Osteoblast (primary cell): ENCODE measurements at regions not wholly inside any gene's neighbourhood (a gene's known extent, or its start where the extent isn't known, plus 50 kb on each side); places are given as distances from the start of the nearest gene placed in this dataset.

Source experiments
- DNase-seq: peaks from one replicate; pipeline ENCODE4 v3.0.0; 2011; ENCODE audit warnings: low spot score, mixed read lengths; ENCODE audit not compliant: insufficient read length; ENCODE audit errors: missing footprints
- H2AFZ ChIP-seq: 2 replicates; pipeline ENCODE4 v1.6.0; 2011; ENCODE audit warnings: mild to moderate bottlenecking, low read length
- H3K27ac ChIP-seq: 2 replicates; pipeline ENCODE4 v1.5.1; 2011; ENCODE audit warnings: mild to moderate bottlenecking, low read depth, low read length, moderate library complexity
- H3K27me3 ChIP-seq: 2 replicates; pipeline ENCODE4 v1.6.0; 2012; ENCODE audit warnings: mild to moderate bottlenecking, control low read depth, inconsistent platforms, low read length, moderate library complexity; ENCODE audit not compliant: insufficient read depth
- H3K36me3 ChIP-seq: 2 replicates; pipeline ENCODE4 v1.5.1; 2011; ENCODE audit warnings: mild to moderate bottlenecking, low read length, control low read depth, moderate library complexity; ENCODE audit not compliant: insufficient read depth
- H3K4me1 ChIP-seq: 2 replicates; pipeline ENCODE4 v1.5.1; 2011; ENCODE audit warnings: mild to moderate bottlenecking, low read length, control low read depth, moderate library complexity; ENCODE audit not compliant: insufficient read depth
- H3K4me2 ChIP-seq: 2 replicates; pipeline ENCODE4 v1.6.0; 2011; ENCODE audit warnings: mild to moderate bottlenecking, low read length; ENCODE audit not compliant: insufficient read depth
- H3K4me3 ChIP-seq: fragments of 200-600 bp; sonication (generic); 3 replicates; pipeline ENCODE4 v1.5.1; 2012; ENCODE audit warnings: mild to moderate bottlenecking, low read length, inconsistent platforms; ENCODE audit not compliant: insufficient read depth
- H3K79me2 ChIP-seq: 2 replicates; pipeline ENCODE4 v1.6.0; 2012; ENCODE audit warnings: mild to moderate bottlenecking, low read length, control low read depth, inconsistent platforms; ENCODE audit not compliant: insufficient read depth
- H3K9me3 ChIP-seq: 2 replicates; pipeline ENCODE4 v1.5.1; 2011; ENCODE audit warnings: low read depth, low read length, control low read depth
- H4K20me1 ChIP-seq: 2 replicates; pipeline ENCODE4 v1.6.0; 2012; ENCODE audit warnings: mild to moderate bottlenecking, low read length, control low read depth; ENCODE audit not compliant: insufficient read depth
- TF ChIP-seq, protein P1 (sequence below): IDR thresholded peaks from 2 replicates; pipeline ENCODE4 v1.5.1; 2011; ENCODE audit warnings: mild to moderate bottlenecking, low read depth, low read length, moderate library complexity; ENCODE audit errors: extremely low read depth

DNA sequence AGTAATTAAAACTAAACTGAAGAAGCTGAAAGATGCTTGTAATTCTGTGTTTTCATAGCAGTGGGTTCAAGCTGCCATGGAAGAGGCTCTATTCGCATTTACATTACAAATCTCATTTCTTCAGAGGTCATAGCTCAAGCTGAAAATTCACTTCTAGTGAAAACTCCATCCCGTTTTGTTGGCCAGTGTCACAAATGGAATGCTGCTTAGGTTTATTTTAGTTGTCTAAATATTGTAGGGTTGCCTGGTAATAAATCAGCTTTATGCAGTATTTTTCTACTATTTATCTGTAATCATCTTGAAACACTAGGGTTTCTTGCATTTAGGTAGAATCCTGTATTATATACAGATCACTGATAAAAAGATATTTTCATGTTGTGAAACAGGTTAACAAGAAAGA, 240.6 kb downstream of the PTBP2 start:
- no peak for DNase-seq
- Histone ChIP-seq H3K79me2 (no peaks in the 10 kb centered on the region), H3K27me3 (no peaks in the 10 kb centered on the region), H3K27ac (no peak overlapping the region), H3K4me3 (no peak overlapping the region), H3K4me1 (peaks cover 7% of the 10 kb centered on the region), H3K4me2 (no peak overlapping the region), H3K9me3 (no peaks in the 10 kb centered on the region), H3K36me3 (no peaks in the 10 kb centered on the region), H2AFZ (no peak overlapping the region), H4K20me1 (no peaks in the 10 kb centered on the region)
- TF ChIP-seq, protein P1, sequence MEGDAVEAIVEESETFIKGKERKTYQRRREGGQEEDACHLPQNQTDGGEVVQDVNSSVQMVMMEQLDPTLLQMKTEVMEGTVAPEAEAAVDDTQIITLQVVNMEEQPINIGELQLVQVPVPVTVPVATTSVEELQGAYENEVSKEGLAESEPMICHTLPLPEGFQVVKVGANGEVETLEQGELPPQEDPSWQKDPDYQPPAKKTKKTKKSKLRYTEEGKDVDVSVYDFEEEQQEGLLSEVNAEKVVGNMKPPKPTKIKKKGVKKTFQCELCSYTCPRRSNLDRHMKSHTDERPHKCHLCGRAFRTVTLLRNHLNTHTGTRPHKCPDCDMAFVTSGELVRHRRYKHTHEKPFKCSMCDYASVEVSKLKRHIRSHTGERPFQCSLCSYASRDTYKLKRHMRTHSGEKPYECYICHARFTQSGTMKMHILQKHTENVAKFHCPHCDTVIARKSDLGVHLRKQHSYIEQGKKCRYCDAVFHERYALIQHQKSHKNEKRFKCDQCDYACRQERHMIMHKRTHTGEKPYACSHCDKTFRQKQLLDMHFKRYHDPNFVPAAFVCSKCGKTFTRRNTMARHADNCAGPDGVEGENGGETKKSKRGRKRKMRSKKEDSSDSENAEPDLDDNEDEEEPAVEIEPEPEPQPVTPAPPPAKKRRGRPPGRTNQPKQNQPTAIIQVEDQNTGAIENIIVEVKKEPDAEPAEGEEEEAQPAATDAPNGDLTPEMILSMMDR: no peak

DNA sequence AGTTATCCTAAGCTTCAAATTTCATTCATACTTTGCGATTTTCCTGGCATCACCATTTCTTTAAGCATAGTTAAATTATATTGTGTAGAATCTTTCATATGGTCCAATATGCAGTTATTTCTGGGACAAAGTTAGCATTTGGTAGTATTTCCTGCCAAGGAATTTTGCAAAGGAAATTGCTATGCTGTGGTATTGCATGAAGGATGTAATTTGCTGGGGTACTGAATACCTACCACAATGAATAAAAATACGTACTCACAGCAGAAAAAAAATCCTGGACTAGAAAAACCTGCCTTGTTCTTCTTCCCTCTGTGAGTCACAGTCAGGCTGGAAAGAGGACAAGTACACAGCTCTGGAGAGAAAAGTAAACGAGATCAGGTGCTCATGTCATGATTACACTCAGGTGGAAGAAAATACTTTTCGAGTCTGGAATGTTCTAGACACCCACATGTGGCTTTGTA, 241.2 kb downstream of the PTBP2 start:
- no peak for DNase-seq
- Histone ChIP-seq H3K9me3 (no peaks in the 10 kb centered on the region), H3K79me2 (no peaks in the 10 kb centered on the region), H3K4me1 (peaks cover 7% of the 10 kb centered on the region), H3K36me3 (no peaks in the 10 kb centered on the region), H3K27me3 (no peaks in the 10 kb centered on the region), H3K4me2 (no peak overlapping the region), H3K4me3 (no peak overlapping the region), H2AFZ (no peak overlapping the region), H3K27ac (no peak overlapping the region), H4K20me1 (no peaks in the 10 kb centered on the region)
- TF ChIP-seq, protein P1: no peak

DNA sequence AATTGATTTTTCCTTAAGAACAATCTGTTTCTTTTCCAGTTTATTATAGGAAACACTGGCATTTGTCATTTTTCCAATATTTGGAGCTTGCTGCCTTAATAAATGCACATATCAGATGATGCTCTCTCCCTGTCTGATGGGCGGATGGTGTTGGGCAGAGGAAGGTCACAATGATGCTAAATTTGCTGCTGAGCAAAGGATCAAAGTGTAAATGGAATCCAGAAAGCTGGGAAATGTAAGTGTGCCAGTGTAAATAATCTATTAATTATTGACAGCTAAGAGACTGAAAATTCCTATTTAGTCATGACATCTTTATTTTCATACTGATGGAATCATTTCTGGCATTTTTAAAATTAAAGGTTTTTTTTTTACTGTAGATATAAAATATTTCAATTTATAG, 243.2 kb downstream of the PTBP2 start:
- Histone ChIP-seq H3K4me2 (no peak overlapping the region), H3K27ac (no peak overlapping the region), H4K20me1 (no peaks in the 10 kb centered on the region), H3K27me3 (no peaks in the 10 kb centered on the region), H3K9me3 (no peaks in the 10 kb centered on the region), H3K79me2 (no peaks in the 10 kb centered on the region), H3K4me1 (peaks cover 21% of the 10 kb centered on the region), H3K36me3 (no peaks in the 10 kb centered on the region), H3K4me3 (no peak overlapping the region), H2AFZ (no peak overlapping the region)
- DNase-seq: no peak
- TF ChIP-seq, protein P1: no peak

DNA sequence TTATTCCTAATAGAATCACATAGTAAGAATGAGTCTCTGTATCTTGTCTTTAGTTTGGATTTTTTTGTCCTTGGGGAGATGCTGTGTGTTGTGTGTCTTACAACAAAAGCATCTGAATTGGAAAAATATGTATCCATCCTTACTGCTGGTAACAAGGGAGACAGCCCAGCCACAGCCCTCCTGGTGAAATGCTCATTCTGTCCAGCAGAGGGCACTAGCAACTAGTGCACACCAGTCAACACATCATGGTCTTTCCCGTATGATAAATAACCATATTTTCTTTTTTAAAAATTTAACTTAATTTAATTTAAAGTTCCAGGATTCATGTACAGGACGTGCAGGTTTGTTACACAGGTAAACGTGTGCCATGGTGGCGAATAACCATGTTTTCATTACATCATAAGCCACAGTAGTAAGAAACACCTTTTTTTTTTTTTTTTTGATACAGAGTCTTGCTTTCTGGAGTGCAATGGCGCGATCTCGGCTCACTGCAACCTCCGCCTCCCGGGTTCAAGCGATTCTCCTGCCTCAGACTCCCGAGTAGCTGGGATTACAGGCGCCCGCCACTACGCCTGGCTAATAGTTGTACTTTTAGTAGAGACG, 245.1 kb downstream of the PTBP2 start:
- Histone ChIP-seq H4K20me1 (no peaks in the 10 kb centered on the region), H2AFZ (peak overlapping the region; percentile 46), H3K4me1 (peaks cover 21% of the 10 kb centered on the region), H3K9me3 (no peaks in the 10 kb centered on the region), H3K4me2 (peak overlapping the region; percentile 76), H3K27me3 (no peaks in the 10 kb centered on the region), H3K4me3 (peak overlapping the region; percentile 45), H3K27ac (no peak overlapping the region), H3K36me3 (no peaks in the 10 kb centered on the region), H3K79me2 (no peaks in the 10 kb centered on the region)
- no peak for DNase-seq
- TF ChIP-seq, protein P1: peak; percentile 96
